CD4-positive, alpha-beta T cell treated with Interleukin-1 beta for 1 hour (primary cell): ENCODE measurements at regions not wholly inside any gene's neighbourhood (a gene's known extent, or its start where the extent isn't known, plus 50 kb on each side); places are given as distances from the start of the nearest gene placed in this dataset.
"Not testable (repeated sequence)": the region's sequence is repeated elsewhere in the genome, so short reads cannot be mapped to it uniquely, and the experiment has no call there.

Experiments
- DNase-seq, 2 donors: peaks; one replicate each; pipeline ENCODE4 v3.0.0-alpha.2; 2020 to 2022

GRCh38 chr14:101083564-101084435 lies 180.3 kb upstream of the RTL1 start:
- DNase-seq, result no peak

GRCh38 chr14:101084436-101084826 lies 180.9 kb upstream of the RTL1 start:
- DNase-seq, result no peak

GRCh38 chr14:101086926-101087325 lies 183.4 kb upstream of the RTL1 start:
- no peak for DNase-seq

GRCh38 chr14:101087614-101088394 lies 184.3 kb upstream of the RTL1 start:
- no peak for DNase-seq

GRCh38 chr14:101088395-101088667 lies 184.8 kb upstream of the RTL1 start:
- DNase-seq, result no peak

GRCh38 chr14:101088714-101089113 lies 185.2 kb upstream of the RTL1 start:
- DNase-seq, result no peak

- not testable (repeated sequence) for DNase-seq
Observed at GRCh38 chr14:101090478-101090877, 187.0 kb upstream of the RTL1 start.

- DNase-seq, result no peak
Observed at GRCh38 chr14:101090976-101091375, 187.5 kb upstream of the RTL1 start.

GRCh38 chr14:101094916-101095315 lies 191.4 kb upstream of the RTL1 start:
- DNase-seq, result not testable (repeated sequence)

GRCh38 chr14:101096551-101096950 lies 193.0 kb upstream of the RTL1 start:
- no peak for DNase-seq

GRCh38 chr14:101097109-101097793 lies 193.7 kb upstream of the RTL1 start:
- DNase-seq, result no peak

- DNase-seq, result no peak
Observed at GRCh38 chr14:101098177-101098576, 194.7 kb upstream of the RTL1 start.

GRCh38 chr14:101098641-101099040 lies 195.1 kb upstream of the RTL1 start:
- DNase-seq, result no peak

GRCh38 chr14:101101456-101102056 lies 198.0 kb upstream of the RTL1 start:
- no peak for DNase-seq

- DNase-seq, result no peak
Observed at GRCh38 chr14:101102875-101103274, 199.4 kb upstream of the RTL1 start.

- DNase-seq, result no peak
Observed at GRCh38 chr14:101103321-101103901, 199.9 kb upstream of the RTL1 start.

GRCh38 chr14:101104485-101104884 lies 201.0 kb upstream of the RTL1 start:
- DNase-seq, result no peak

- no peak for DNase-seq
Observed at GRCh38 chr14:101105045-101105444, 201.5 kb upstream of the RTL1 start.

- DNase-seq, result no peak
Observed at GRCh38 chr14:101108579-101109346, 205.2 kb upstream of the RTL1 start.

- DNase-seq, result no peak
Observed at GRCh38 chr14:101109347-101109638, 205.8 kb upstream of the RTL1 start.

GRCh38 chr14:101109981-101110728 lies 206.6 kb upstream of the RTL1 start:
- DNase-seq, result no peak
